HEK293 (cell line): ENCODE measurements at regions not wholly inside any gene's neighbourhood (a gene's known extent, or its start where the extent isn't known, plus 50 kb on each side); places are given as distances from the start of the nearest gene placed in this dataset.

Experiments used
- CTCF ChIA-PET: fragments of 350-600 bp; formaldehyde crosslinking; extraction: SDS; loops from one replicate; lab custom pipeline; 2021; ENCODE audit warnings: antibody characterized with exemption; lab: Yijun Ruan, JAX
- POLR2A ChIA-PET: fragments of 300-600 bp; formaldehyde crosslinking; extraction: SDS; loops from one replicate; lab custom pipeline; 2020; ENCODE audit warnings: antibody characterized with exemption, inconsistent platforms; lab: Yijun Ruan, JAX
- H3K27ac ChIP-seq: fragments of 200-500 bp; sonication (Bioruptor generic); 2 replicates; pipeline ENCODE4 v1.5.1; 2014; ENCODE audit warnings: low read depth, low read length, control low read depth, inconsistent platforms; ENCODE audit errors: extremely low read depth
- H3K36me3 ChIP-seq, 2 experiments: fragments of 200-500 bp in 1 of 2; sonication (Bioruptor generic) in 1 of 2; 1 replicate in 1 of 2; 2 replicates in 1 of 2; pipeline ENCODE4 v1.5.1; 2014 to 2017; ENCODE audit warnings: inconsistent platforms in 2 of 2, low read length in 2 of 2; ENCODE audit not compliant: control insufficient read depth in 2 of 2, insufficient read depth in 1 of 2
- H3K4me1 ChIP-seq: fragments of 200-500 bp; sonication (Bioruptor generic); 2 replicates; pipeline ENCODE4 v1.5.1; 2014; ENCODE audit warnings: mild to moderate bottlenecking, low read length, inconsistent platforms; ENCODE audit not compliant: control insufficient read depth, insufficient read depth
- H3K4me3 ChIP-seq: 2 replicates; pipeline ENCODE4 v1.5.1; 2011; ENCODE audit warnings: low read depth, mild to moderate bottlenecking, control low read depth, low read length, moderate library complexity
- H3K9me3 ChIP-seq: fragments of 200-500 bp; sonication (Bioruptor generic); 2 replicates; pipeline ENCODE4 v1.5.1; 2014; ENCODE audit warnings: low read depth, low read length, inconsistent platforms; ENCODE audit not compliant: control insufficient read depth, insufficient read depth
- BCL11A ChIP-seq: fragments of 450-650 bp; formaldehyde crosslinking; IDR thresholded peaks from 2 replicates; pipeline ENCODE4 v1.5.1; 2016; ENCODE audit warnings: low read depth, missing biosample characterization, missing genetic modification characterization
- GFI1B ChIP-seq: fragments of 450-650 bp; formaldehyde crosslinking; IDR thresholded peaks from 2 replicates; pipeline ENCODE4 v1.5.1; 2016; ENCODE audit warnings: missing biosample characterization, missing genetic modification characterization
- GLI2 ChIP-seq: fragments of 450-650 bp; formaldehyde crosslinking; IDR thresholded peaks from 2 replicates; pipeline ENCODE4; 2017; ENCODE audit warnings: missing biosample characterization, missing genetic modification characterization, low read depth, borderline replicate concordance
- KLF10 ChIP-seq: fragments of 450-650 bp; IDR thresholded peaks from 2 replicates; pipeline ENCODE4 v1.5.1; 2018; ENCODE audit warnings: missing biosample characterization, mild to moderate bottlenecking, missing genetic modification characterization
- MZF1 ChIP-seq: fragments of 450-650 bp; formaldehyde crosslinking; IDR thresholded peaks from 2 replicates; pipeline ENCODE4 v1.5.1; 2017; ENCODE audit warnings: missing biosample characterization, missing genetic modification characterization, borderline replicate concordance
- OSR2 ChIP-seq: fragments of 450-650 bp; formaldehyde crosslinking; IDR thresholded peaks from 2 replicates; pipeline ENCODE4 v1.5.1; 2016; ENCODE audit warnings: missing biosample characterization, missing genetic modification characterization
- RBAK ChIP-seq: fragments of 450-650 bp; formaldehyde crosslinking; IDR thresholded peaks from 2 replicates; pipeline ENCODE4 v1.5.1; 2016; ENCODE audit warnings: missing biosample characterization, missing genetic modification characterization
- SALL2 ChIP-seq: fragments of 450-650 bp; formaldehyde crosslinking; IDR thresholded peaks from 2 replicates; pipeline ENCODE4 v1.5.0; 2017; ENCODE audit warnings: missing biosample characterization, mild to moderate bottlenecking, missing genetic modification characterization, borderline replicate concordance
- TRIM28 ChIP-seq: IDR thresholded peaks from 2 replicates; pipeline ENCODE4 v1.6.1; 2011; ENCODE audit warnings: low read length, control low read depth, borderline replicate concordance
- ZFHX2 ChIP-seq: fragments of 450-650 bp; formaldehyde crosslinking; conservative IDR thresholded peaks from 2 replicates; pipeline ENCODE4 v1.5.1; 2016; ENCODE audit warnings: missing biosample characterization, missing genetic modification characterization
- ZFP3 ChIP-seq: fragments of 450-650 bp; formaldehyde crosslinking; IDR thresholded peaks from 2 replicates; pipeline ENCODE4 v1.5.1; 2016; ENCODE audit warnings: low read depth, missing biosample characterization, missing genetic modification characterization
- ZNF114 ChIP-seq: fragments of 450-650 bp; formaldehyde crosslinking; IDR thresholded peaks from 2 replicates; pipeline ENCODE4 v1.5.0; 2017; ENCODE audit warnings: missing biosample characterization, missing genetic modification characterization
- ZNF155 ChIP-seq: fragments of 450-650 bp; formaldehyde crosslinking; IDR thresholded peaks from 2 replicates; pipeline ENCODE4 v1.5.1; 2016; ENCODE audit warnings: missing biosample characterization, missing genetic modification characterization
- ZNF157 ChIP-seq: fragments of 450-650 bp; formaldehyde crosslinking; IDR thresholded peaks from 2 replicates; pipeline ENCODE4 v1.5.1; 2016; ENCODE audit warnings: missing biosample characterization, missing genetic modification characterization
- ZNF169 ChIP-seq: fragments of 450-650 bp; formaldehyde crosslinking; IDR thresholded peaks from 2 replicates; pipeline ENCODE4 v1.5.1; 2016; ENCODE audit warnings: missing biosample characterization, missing genetic modification characterization
- ZNF174 ChIP-seq: fragments of 450-650 bp; formaldehyde crosslinking; IDR thresholded peaks from 2 replicates; pipeline ENCODE4 v1.5.0; 2017; ENCODE audit warnings: missing biosample characterization, mild to moderate bottlenecking, missing genetic modification characterization
- ZNF248 ChIP-seq: fragments of 450-650 bp; formaldehyde crosslinking; IDR thresholded peaks from 2 replicates; pipeline ENCODE4 v1.5.1; 2017; ENCODE audit warnings: missing biosample characterization, missing genetic modification characterization
- ZNF354C ChIP-seq: fragments of 450-650 bp; formaldehyde crosslinking; IDR thresholded peaks from 2 replicates; pipeline ENCODE4 v1.5.1; 2016; ENCODE audit warnings: missing biosample characterization, missing genetic modification characterization, low read depth, borderline replicate concordance
- ZNF391 ChIP-seq: fragments of 450-650 bp; formaldehyde crosslinking; IDR thresholded peaks from 2 replicates; pipeline ENCODE4 v1.5.1; 2016; ENCODE audit warnings: low read depth, missing biosample characterization, missing genetic modification characterization, borderline replicate concordance
- ZNF433 ChIP-seq: fragments of 450-650 bp; formaldehyde crosslinking; IDR thresholded peaks from 2 replicates; pipeline ENCODE4 v1.5.1; 2016; ENCODE audit warnings: missing biosample characterization, missing genetic modification characterization, low read depth
- ZNF501 ChIP-seq: fragments of 450-650 bp; formaldehyde crosslinking; IDR thresholded peaks from 2 replicates; pipeline ENCODE4 v1.5.1; 2016; ENCODE audit warnings: missing biosample characterization, missing genetic modification characterization
- ZNF530 ChIP-seq: fragments of 450-650 bp; formaldehyde crosslinking; IDR thresholded peaks from 2 replicates; pipeline ENCODE4 v1.5.1; 2016; ENCODE audit warnings: low read depth, missing biosample characterization, missing genetic modification characterization
- ZNF548 ChIP-seq: fragments of 450-650 bp; formaldehyde crosslinking; IDR thresholded peaks from 2 replicates; pipeline ENCODE4 v1.5.1; 2016; ENCODE audit warnings: missing biosample characterization, missing genetic modification characterization
- ZNF549 ChIP-seq: fragments of 450-650 bp; IDR thresholded peaks from 2 replicates; pipeline ENCODE4 v1.5.1; 2018; ENCODE audit warnings: missing biosample characterization, missing genetic modification characterization, mild to moderate bottlenecking, inconsistent platforms, moderate library complexity
- ZNF560 ChIP-seq: fragments of 450-650 bp; formaldehyde crosslinking; IDR thresholded peaks from 2 replicates; pipeline ENCODE4 v1.5.1; 2017; ENCODE audit warnings: missing biosample characterization, missing genetic modification characterization, borderline replicate concordance
- ZNF600 ChIP-seq: fragments of 450-650 bp; formaldehyde crosslinking; IDR thresholded peaks from 2 replicates; pipeline ENCODE4 v1.5.1; 2016; ENCODE audit warnings: missing biosample characterization, missing genetic modification characterization
- ZNF629 ChIP-seq: fragments of 450-650 bp; formaldehyde crosslinking; IDR thresholded peaks from 2 replicates; pipeline ENCODE4 v1.5.1; 2017; ENCODE audit warnings: missing biosample characterization, missing genetic modification characterization
- ZNF654 ChIP-seq: fragments of 450-650 bp; formaldehyde crosslinking; IDR thresholded peaks from 2 replicates; pipeline ENCODE4 v1.5.1; 2016; ENCODE audit warnings: low read depth, missing biosample characterization, missing genetic modification characterization
- ZNF658 ChIP-seq: fragments of 450-650 bp; formaldehyde crosslinking; IDR thresholded peaks from 2 replicates; pipeline ENCODE4; 2016; ENCODE audit warnings: missing biosample characterization, missing genetic modification characterization
- ZNF664 ChIP-seq: fragments of 450-650 bp; formaldehyde crosslinking; IDR thresholded peaks from 2 replicates; pipeline ENCODE4 v1.5.1; 2016; ENCODE audit warnings: missing biosample characterization, missing genetic modification characterization
- ZNF701 ChIP-seq: fragments of 450-650 bp; formaldehyde crosslinking; IDR thresholded peaks from 2 replicates; pipeline ENCODE4 v1.5.1; 2016; ENCODE audit warnings: missing biosample characterization, missing genetic modification characterization
- ZNF76 ChIP-seq: fragments of 450-650 bp; formaldehyde crosslinking; IDR thresholded peaks from 2 replicates; pipeline ENCODE4; 2016; ENCODE audit warnings: low read depth, missing biosample characterization, missing genetic modification characterization, borderline replicate concordance
- ZNF776 ChIP-seq: fragments of 450-650 bp; formaldehyde crosslinking; IDR thresholded peaks from 2 replicates; pipeline ENCODE4 v1.5.0; 2017; ENCODE audit warnings: missing biosample characterization, missing genetic modification characterization, borderline replicate concordance
- ZSCAN16 ChIP-seq: fragments of 450-650 bp; formaldehyde crosslinking; IDR thresholded peaks from 2 replicates; pipeline ENCODE4 v1.5.1; 2016; ENCODE audit warnings: missing biosample characterization, missing genetic modification characterization
- TF ChIP-seq, protein P1 (sequence below): fragments of 450-650 bp; formaldehyde crosslinking; IDR thresholded peaks from 2 replicates; pipeline ENCODE4 v1.5.1; 2017; ENCODE audit warnings: missing biosample characterization, mild to moderate bottlenecking, missing genetic modification characterization, moderate library complexity
- TF ChIP-seq, protein P2 (sequence below): fragments of 450-650 bp; formaldehyde crosslinking; conservative IDR thresholded peaks from 2 replicates; pipeline ENCODE4 v1.5.1; 2016; ENCODE audit warnings: low read depth, missing biosample characterization, missing genetic modification characterization

DNA sequence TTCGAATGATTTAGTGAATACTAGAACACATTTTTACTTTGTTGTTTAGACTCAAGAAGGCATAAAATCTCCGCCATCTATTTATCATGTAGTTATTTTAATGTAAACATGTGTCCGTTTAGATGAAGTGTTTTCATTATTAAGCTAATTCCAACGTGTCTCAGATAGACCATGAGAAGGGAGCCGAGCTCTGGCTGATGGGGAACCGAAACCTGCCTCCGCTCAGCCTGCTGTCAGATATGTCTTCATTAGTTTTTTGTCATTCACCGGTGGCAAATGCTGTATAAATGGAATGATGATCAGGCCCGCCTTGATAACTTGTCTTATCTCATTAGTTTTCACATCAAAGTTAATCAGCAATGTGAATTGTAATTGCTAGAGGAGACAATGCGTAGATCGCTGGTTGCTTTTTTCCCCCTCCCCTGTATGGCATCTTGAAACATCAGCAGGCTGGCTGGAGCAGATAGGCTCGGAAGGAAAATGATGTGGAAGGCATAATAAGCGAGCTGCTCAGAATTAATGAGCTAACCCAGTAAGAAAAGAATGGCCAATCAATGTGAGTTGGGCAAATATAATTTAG lies 136.4 kb downstream of the LINC00237 start:
- no peaks in the 10 kb centered on the region for H3K4me1 ChIP-seq
- H3K4me3 ChIP-seq: no peak overlapping the region
- POLR2A ChIA-PET: no interaction called here
- H3K9me3 ChIP-seq: no peaks in the 10 kb centered on the region
- H3K36me3 ChIP-seq: no peaks in the 10 kb centered on the region
- H3K27ac ChIP-seq: no peak overlapping the region
- CTCF ChIA-PET: interaction anchor here (1.6 kb wide), 1 partner anchor 17 kb away, joined by 3 read pairs; no protein-coding TSS in a partner anchor
- TF ChIP-seq ZNF549 (tag by site-specific recombination) (no peak), ZNF354C (tag by site-specific recombination) (no peak), ZNF174 (tag by site-specific recombination) (no peak), TRIM28 (no peak)
- TF ChIP-seq, protein P1, sequence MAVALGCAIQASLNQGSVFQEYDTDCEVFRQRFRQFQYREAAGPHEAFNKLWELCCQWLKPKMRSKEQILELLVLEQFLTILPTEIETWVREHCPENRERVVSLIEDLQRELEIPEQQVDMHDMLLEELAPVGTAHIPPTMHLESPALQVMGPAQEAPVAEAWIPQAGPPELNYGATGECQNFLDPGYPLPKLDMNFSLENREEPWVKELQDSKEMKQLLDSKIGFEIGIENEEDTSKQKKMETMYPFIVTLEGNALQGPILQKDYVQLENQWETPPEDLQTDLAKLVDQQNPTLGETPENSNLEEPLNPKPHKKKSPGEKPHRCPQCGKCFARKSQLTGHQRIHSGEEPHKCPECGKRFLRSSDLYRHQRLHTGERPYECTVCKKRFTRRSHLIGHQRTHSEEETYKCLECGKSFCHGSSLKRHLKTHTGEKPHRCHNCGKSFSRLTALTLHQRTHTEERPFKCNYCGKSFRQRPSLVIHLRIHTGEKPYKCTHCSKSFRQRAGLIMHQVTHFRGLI (tag by site-specific recombination): no peak

DNA sequence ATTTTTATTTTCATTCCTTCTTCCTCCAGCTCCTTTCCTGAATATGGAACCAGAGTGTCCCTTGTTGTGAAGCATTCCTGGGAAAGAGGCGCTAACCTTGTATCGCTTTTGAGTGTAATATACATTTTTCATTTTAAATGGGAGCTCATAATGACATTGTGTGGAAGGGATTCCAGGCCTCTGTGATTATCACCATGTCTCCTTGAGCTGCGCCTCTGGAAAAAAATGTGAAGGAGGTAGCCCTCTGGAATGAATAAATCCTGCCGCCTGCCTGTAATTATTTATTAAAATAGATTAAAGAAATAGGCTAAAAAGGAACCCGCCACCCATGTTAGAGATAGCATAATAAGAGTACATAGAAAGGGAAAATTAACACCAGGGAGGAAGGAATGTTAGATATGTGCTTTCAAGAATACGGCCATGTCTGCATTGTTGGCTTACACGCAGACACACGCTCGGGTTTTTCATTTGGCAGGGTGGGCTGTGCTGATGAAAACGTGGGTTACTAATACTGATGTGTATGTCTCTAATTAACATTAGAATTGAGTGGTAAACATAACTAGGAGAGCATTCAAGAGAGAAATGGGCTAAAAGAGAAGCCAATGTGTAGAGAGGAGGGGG lies 138.5 kb downstream of the LINC00237 start:
- H3K9me3 ChIP-seq: no peaks in the 10 kb centered on the region
- CTCF ChIA-PET: interaction anchor here (0.7 kb wide), 1 partner anchor 955 kb away, joined by 3 read pairs; no protein-coding TSS in a partner anchor

DNA sequence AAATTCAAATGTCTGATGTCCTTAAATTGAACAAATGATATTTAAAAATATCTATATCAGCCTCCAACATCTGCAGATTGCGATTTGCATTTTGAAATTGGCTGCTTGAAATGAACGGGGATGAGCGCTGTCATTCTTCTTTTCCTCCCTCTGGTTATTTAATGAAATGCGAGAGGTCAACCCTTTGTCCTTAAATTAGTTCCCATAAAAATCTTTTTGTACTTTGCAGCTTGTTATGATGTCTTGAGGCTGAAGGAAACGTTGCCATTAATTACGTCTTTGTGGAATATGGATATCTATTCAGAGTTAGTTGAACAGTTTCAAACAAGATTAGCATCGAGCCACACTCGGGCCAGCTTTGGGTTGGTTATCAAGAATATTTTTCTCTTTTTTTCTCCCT lies 140.0 kb downstream of the LINC00237 start:
- Histone ChIP-seq H3K4me1 (no peaks in the 10 kb centered on the region), H3K4me3 (no peak overlapping the region), H3K27ac (no peak overlapping the region), H3K9me3 (no peaks in the 10 kb centered on the region), H3K36me3 (no peaks in the 10 kb centered on the region)
- TF ChIP-seq GFI1B (tag by site-specific recombination) (no peak), GLI2 (tag by site-specific recombination) (no peak), ZNF501 (tag by site-specific recombination) (no peak), ZNF174 (tag by site-specific recombination) (no peak), ZNF701 (tag by site-specific recombination) (no peak), ZNF157 (tag by site-specific recombination) (no peak), BCL11A (tag by site-specific recombination) (no peak), SALL2 (tag by site-specific recombination) (no peak), ZNF776 (tag by site-specific recombination) (no peak), ZNF658 (tag by site-specific recombination) (no peak), KLF10 (tag by site-specific recombination) (no peak), ZNF560 (tag by site-specific recombination) (no peak), ZNF391 (no peak), ZNF654 (no peak), ZNF664 (tag by site-specific recombination) (no peak), MZF1 (tag by site-specific recombination) (no peak), ZNF433 (no peak)
- TF ChIP-seq, protein P2, sequence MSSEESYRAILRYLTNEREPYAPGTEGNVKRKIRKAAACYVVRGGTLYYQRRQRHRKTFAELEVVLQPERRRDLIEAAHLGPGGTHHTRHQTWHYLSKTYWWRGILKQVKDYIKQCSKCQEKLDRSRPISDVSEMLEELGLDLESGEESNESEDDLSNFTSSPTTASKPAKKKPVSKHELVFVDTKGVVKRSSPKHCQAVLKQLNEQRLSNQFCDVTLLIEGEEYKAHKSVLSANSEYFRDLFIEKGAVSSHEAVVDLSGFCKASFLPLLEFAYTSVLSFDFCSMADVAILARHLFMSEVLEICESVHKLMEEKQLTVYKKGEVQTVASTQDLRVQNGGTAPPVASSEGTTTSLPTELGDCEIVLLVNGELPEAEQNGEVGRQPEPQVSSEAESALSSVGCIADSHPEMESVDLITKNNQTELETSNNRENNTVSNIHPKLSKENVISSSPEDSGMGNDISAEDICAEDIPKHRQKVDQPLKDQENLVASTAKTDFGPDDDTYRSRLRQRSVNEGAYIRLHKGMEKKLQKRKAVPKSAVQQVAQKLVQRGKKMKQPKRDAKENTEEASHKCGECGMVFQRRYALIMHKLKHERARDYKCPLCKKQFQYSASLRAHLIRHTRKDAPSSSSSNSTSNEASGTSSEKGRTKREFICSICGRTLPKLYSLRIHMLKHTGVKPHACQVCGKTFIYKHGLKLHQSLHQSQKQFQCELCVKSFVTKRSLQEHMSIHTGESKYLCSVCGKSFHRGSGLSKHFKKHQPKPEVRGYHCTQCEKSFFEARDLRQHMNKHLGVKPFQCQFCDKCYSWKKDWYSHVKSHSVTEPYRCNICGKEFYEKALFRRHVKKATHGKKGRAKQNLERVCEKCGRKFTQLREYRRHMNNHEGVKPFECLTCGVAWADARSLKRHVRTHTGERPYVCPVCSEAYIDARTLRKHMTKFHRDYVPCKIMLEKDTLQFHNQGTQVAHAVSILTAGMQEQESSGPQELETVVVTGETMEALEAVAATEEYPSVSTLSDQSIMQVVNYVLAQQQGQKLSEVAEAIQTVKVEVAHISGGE (tag by site-specific recombination): no peak
- POLR2A ChIA-PET: no interaction called here
- CTCF ChIA-PET: interaction anchor here (0.6 to 0.9 kb wide), 2 partner anchors 15 to 840 kb away, joined by 3 to 5 read pairs; no protein-coding TSS in a partner anchor

More for the DNA sequence above, 138.5 kb downstream of the LINC00237 start:
- H3K36me3 ChIP-seq: no peaks in the 10 kb centered on the region
- H3K4me3 ChIP-seq: no peak overlapping the region
- H3K27ac ChIP-seq: no peak overlapping the region
- POLR2A ChIA-PET: no interaction called here
- H3K4me1 ChIP-seq: no peaks in the 10 kb centered on the region
- TF ChIP-seq ZSCAN16 (tag by site-specific recombination) (no peak), RBAK (tag by site-specific recombination) (no peak), ZNF114 (tag by site-specific recombination) (no peak), ZNF76 (tag by site-specific recombination) (no peak), ZNF600 (tag by site-specific recombination) (no peak), ZNF548 (tag by site-specific recombination) (no peak), ZNF169 (tag by site-specific recombination) (no peak), ZNF155 (tag by site-specific recombination) (no peak), ZNF530 (tag by site-specific recombination) (no peak), ZNF776 (tag by site-specific recombination) (no peak), ZNF248 (tag by site-specific recombination) (no peak), ZFHX2 (tag by site-specific recombination) (no peak), ZFP3 (tag by site-specific recombination) (no peak), ZNF629 (tag by site-specific recombination) (no peak), OSR2 (tag by site-specific recombination) (no peak), ZNF174 (tag by site-specific recombination) (no peak)
